Loucy (cell line): ENCODE measurements at regions not wholly inside any gene's neighbourhood (a gene's known extent, or its start where the extent isn't known, plus 50 kb on each side); places are given as distances from the start of the nearest gene placed in this dataset.

Source experiments
- H2AFZ ChIP-seq: fragments of 200-600 bp; sonication (generic); 2 replicates; pipeline ENCODE4 v1.6.0; 2016; ENCODE audit warnings: antibody characterized with exemption, mild to moderate bottlenecking, low read length, moderate library complexity
- H3F3A ChIP-seq: fragments of 200-600 bp; 2 replicates; pipeline ENCODE4 v1.6.0; 2016; ENCODE audit warnings: antibody characterized with exemption, low read depth, mild to moderate bottlenecking
- H3K27me3 ChIP-seq: fragments of 200-600 bp; sonication (generic); 2 replicates; pipeline ENCODE4 v1.6.1; 2014; ENCODE audit warnings: low read length, mild to moderate bottlenecking; ENCODE audit not compliant: insufficient read depth, poor library complexity, severe bottlenecking
- H3K36me3 ChIP-seq: fragments of 200-600 bp; sonication (generic); 2 replicates; pipeline ENCODE4 v1.6.1; 2016; ENCODE audit warnings: low read length; ENCODE audit not compliant: insufficient read depth
- H3K4me1 ChIP-seq: fragments of 200-600 bp; sonication (generic); 2 replicates; pipeline ENCODE4 v1.5.1; 2014; ENCODE audit warnings: low read length, mild to moderate bottlenecking; ENCODE audit not compliant: insufficient read depth, poor library complexity, severe bottlenecking
- H3K4me2 ChIP-seq: fragments of 200-600 bp; sonication (generic); 2 replicates; pipeline ENCODE4 v1.6.0; 2014; ENCODE audit warnings: antibody characterized with exemption, low read length, low read depth, mild to moderate bottlenecking; ENCODE audit not compliant: poor library complexity, severe bottlenecking
- H3K4me3 ChIP-seq: fragments of 200-600 bp; sonication (generic); 2 replicates; pipeline ENCODE4 v1.5.1; 2014; ENCODE audit warnings: low read length, mild to moderate bottlenecking, mixed read lengths; ENCODE audit not compliant: poor library complexity, severe bottlenecking
- H3K79me2 ChIP-seq: fragments of 200-600 bp; sonication (generic); 2 replicates; pipeline ENCODE4 v1.6.1; 2014; ENCODE audit warnings: low read length; ENCODE audit not compliant: insufficient read depth
- H3K9ac ChIP-seq: fragments of 200-600 bp; sonication (generic); 2 replicates; pipeline ENCODE4 v1.6.0; 2014; ENCODE audit warnings: mild to moderate bottlenecking, low read depth, low read length, moderate library complexity; ENCODE audit not compliant: poor library complexity, severe bottlenecking
- H3K9me2 ChIP-seq: fragments of 200-600 bp; sonication (generic); replicated peaks from 2 replicates; pipeline ENCODE4 v1.6.1; 2016; ENCODE audit warnings: low read depth, low read length, mixed read lengths
- H3K9me3 ChIP-seq: fragments of 200-600 bp; sonication (generic); 2 replicates; pipeline ENCODE4 v1.6.1; 2014; ENCODE audit warnings: mild to moderate bottlenecking, antibody characterized with exemption, low read length, low read depth; ENCODE audit not compliant: insufficient read depth
- H4K20me1 ChIP-seq: fragments of 200-600 bp; sonication (generic); 2 replicates; pipeline ENCODE4 v1.6.0; 2014; ENCODE audit warnings: antibody characterized with exemption, low read length, mild to moderate bottlenecking; ENCODE audit not compliant: insufficient read depth, poor library complexity, severe bottlenecking
- CTCF ChIP-seq: fragments of 200-600 bp; sonication (generic); conservative IDR thresholded peaks from 2 replicates; pipeline ENCODE4 v1.5.1; 2014; ENCODE audit warnings: mild to moderate bottlenecking, antibody characterized with exemption, low read length
- EZH2phosphoT487 ChIP-seq: fragments of 200-600 bp; IDR thresholded peaks from 2 replicates; pipeline ENCODE4 v1.6.1; 2018; ENCODE audit warnings: antibody characterized with exemption, mild to moderate bottlenecking, moderate library complexity, borderline replicate concordance

DNA sequence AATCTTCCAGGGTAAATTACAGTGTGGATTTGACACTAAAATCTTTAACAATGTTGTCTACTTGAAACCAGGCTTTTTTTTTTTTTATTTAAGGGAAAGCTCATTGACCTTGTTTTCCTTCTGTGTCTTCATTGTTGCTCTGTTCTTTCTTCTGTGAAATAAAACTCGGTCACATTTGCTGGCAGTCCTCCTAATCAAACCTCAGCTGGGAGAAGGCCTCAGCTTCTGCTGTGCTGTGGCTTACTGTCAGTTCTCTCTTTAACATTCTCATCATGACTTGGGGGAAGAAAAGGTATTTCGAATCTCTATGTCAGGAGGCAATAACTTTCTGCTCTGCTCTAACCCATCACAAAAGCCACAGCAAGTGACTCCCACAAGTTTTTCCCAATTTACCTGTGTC is 268.9 kb downstream of the ZNF608 start:
- Histone ChIP-seq H4K20me1 (no peaks in the 10 kb centered on the region), H3K9me3 (no peaks in the 10 kb centered on the region), H3K9me2 (no peaks in the 10 kb centered on the region), H3K9ac (no peak overlapping the region), H3K4me3 (no peak overlapping the region), H2AFZ (no peak overlapping the region), H3K79me2 (no peaks in the 10 kb centered on the region), H3K4me2 (no peak overlapping the region), H3K27me3 (no peaks in the 10 kb centered on the region), H3K4me1 (no peaks in the 10 kb centered on the region), H3F3A (no peaks in the 10 kb centered on the region), H3K36me3 (no peaks in the 10 kb centered on the region)
- TF ChIP-seq CTCF (no peak), EZH2phosphoT487 (no peak)

DNA sequence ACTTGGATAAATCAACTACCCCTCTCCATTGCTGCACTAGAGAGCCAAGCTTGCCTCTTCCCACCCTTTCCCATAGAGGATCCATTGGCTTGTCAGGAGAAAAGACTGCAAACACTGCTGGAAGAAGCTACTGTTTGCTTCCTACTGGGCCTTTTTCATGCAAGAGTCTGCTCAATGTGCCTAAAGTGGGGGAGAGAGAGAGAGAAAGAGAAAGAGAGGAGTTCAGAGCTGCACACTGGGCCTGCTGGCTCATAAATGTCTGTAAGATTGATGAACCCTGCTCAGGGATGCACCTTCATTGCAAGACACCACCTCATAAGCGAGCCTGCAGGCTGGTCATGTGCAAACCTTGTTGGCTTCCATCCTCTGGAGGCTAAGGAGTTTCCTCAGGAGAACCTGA is 269.4 kb downstream of the ZNF608 start:
- Histone ChIP-seq H3K79me2 (no peaks in the 10 kb centered on the region), H3K27me3 (no peaks in the 10 kb centered on the region), H2AFZ (no peak overlapping the region), H4K20me1 (no peaks in the 10 kb centered on the region), H3K36me3 (no peaks in the 10 kb centered on the region), H3K9me3 (no peaks in the 10 kb centered on the region), H3K9me2 (no peaks in the 10 kb centered on the region), H3K4me1 (no peaks in the 10 kb centered on the region), H3K9ac (no peak overlapping the region), H3K4me3 (no peak overlapping the region), H3K4me2 (no peak overlapping the region), H3F3A (no peaks in the 10 kb centered on the region)
- TF ChIP-seq CTCF (no peak), EZH2phosphoT487 (no peak)

- H2AFZ ChIP-seq = no peak overlapping the region
- H3K9me2 ChIP-seq = no peaks in the 10 kb centered on the region
- no peak overlapping the region for H3K9ac ChIP-seq
Measured at GRCh38 chr5:124474528-124475215, 271.8 kb downstream of the ZNF608 start.

More at GRCh38 chr5:124474528-124475215, 271.8 kb downstream of the ZNF608 start:
- Histone ChIP-seq H3K36me3 (no peaks in the 10 kb centered on the region), H3K9me3 (no peaks in the 10 kb centered on the region), H3K4me2 (no peak overlapping the region), H3K27me3 (no peaks in the 10 kb centered on the region), H3F3A (no peaks in the 10 kb centered on the region), H3K4me3 (no peak overlapping the region), H3K79me2 (no peaks in the 10 kb centered on the region), H4K20me1 (no peaks in the 10 kb centered on the region), H3K4me1 (no peaks in the 10 kb centered on the region)
- TF ChIP-seq EZH2phosphoT487 (no peak), CTCF (no peak)
